GM06990 (cell line): ENCODE measurements at regions not wholly inside any gene's neighbourhood (a gene's known extent, or its start where the extent isn't known, plus 50 kb on each side); places are given as distances from the start of the nearest gene placed in this dataset.
"Not testable (repeated sequence)": the region's sequence is repeated elsewhere in the genome, so short reads cannot be mapped to it uniquely, and the experiment has no call there.

Experiments
- DNase-seq: peaks from one replicate; pipeline ENCODE4 v3.0.0-alpha.2; 2011; ENCODE audit not compliant: insufficient read length; ENCODE audit errors: extremely low read depth
- H3K27me3 ChIP-seq: replicated peaks from 2 replicates; pipeline ENCODE4 v1.6.0; 2011; ENCODE audit warnings: low read length; ENCODE audit not compliant: control insufficient read depth, insufficient read depth
- H3K36me3 ChIP-seq: 2 replicates; pipeline ENCODE4 v1.5.1; 2011; ENCODE audit warnings: low read length; ENCODE audit not compliant: control insufficient read depth, insufficient read depth
- H3K4me3 ChIP-seq: replicated peaks from 2 replicates; pipeline ENCODE4 v1.5.1; 2011; ENCODE audit warnings: low read depth, mild to moderate bottlenecking, control low read depth, low read length
- TF ChIP-seq, protein P1 (sequence below): IDR thresholded peaks from 2 replicates; pipeline ENCODE4 v1.5.1; 2011; ENCODE audit warnings: low read length, control low read depth, mild to moderate bottlenecking, inconsistent platforms; ENCODE audit not compliant: insufficient read depth, poor library complexity, severe bottlenecking

DNA sequence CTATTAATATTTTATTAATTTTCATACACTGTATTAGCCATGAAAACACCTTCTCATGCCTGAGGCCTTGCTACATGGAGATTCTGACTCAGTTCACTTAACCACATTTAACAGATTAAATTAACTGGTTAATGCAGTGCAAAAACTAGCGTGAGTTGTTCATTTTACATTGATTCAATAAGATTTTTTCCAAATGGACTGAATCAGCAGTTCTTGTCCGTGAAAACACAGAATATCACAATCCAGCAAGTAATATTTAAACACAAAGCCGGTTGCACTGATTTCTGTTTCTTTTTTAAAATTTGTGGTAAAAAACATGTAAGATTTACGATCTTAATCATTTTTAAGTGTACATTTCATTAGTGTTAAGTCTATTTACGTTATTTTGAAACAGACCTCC lies 118.2 kb upstream of the THUMPD2 start:
- DNase-seq = no peak
- Histone ChIP-seq H3K4me3 (no peak overlapping the region), H3K36me3 (no peaks in the 10 kb centered on the region), H3K27me3 (no peaks in the 10 kb centered on the region)
- TF ChIP-seq, protein P1, sequence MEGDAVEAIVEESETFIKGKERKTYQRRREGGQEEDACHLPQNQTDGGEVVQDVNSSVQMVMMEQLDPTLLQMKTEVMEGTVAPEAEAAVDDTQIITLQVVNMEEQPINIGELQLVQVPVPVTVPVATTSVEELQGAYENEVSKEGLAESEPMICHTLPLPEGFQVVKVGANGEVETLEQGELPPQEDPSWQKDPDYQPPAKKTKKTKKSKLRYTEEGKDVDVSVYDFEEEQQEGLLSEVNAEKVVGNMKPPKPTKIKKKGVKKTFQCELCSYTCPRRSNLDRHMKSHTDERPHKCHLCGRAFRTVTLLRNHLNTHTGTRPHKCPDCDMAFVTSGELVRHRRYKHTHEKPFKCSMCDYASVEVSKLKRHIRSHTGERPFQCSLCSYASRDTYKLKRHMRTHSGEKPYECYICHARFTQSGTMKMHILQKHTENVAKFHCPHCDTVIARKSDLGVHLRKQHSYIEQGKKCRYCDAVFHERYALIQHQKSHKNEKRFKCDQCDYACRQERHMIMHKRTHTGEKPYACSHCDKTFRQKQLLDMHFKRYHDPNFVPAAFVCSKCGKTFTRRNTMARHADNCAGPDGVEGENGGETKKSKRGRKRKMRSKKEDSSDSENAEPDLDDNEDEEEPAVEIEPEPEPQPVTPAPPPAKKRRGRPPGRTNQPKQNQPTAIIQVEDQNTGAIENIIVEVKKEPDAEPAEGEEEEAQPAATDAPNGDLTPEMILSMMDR = no peak

DNA sequence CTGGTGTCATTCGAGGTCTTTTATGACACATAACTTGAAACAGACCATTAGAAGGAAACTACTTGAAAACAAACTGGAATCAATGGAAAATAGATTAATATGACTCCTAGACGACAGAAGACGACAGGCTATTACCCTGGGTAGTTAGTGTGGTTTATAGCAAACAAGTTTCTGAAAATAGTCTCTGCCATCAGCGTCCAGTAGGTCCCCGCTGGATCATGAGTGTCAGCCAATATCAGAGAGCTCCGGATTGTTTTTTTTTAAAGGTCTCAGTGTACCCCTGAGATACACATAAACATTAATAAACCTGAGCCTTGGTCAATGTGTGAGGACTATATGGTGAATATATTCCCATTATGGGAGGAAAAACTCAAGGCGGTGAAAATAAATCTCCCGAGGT lies 115.0 kb upstream of the THUMPD2 start:
- Histone ChIP-seq H3K27me3 (no peaks in the 10 kb centered on the region), H3K4me3 (no peak overlapping the region), H3K36me3 (no peaks in the 10 kb centered on the region)
- TF ChIP-seq, protein P1 = no peak
- no peak for DNase-seq

DNA sequence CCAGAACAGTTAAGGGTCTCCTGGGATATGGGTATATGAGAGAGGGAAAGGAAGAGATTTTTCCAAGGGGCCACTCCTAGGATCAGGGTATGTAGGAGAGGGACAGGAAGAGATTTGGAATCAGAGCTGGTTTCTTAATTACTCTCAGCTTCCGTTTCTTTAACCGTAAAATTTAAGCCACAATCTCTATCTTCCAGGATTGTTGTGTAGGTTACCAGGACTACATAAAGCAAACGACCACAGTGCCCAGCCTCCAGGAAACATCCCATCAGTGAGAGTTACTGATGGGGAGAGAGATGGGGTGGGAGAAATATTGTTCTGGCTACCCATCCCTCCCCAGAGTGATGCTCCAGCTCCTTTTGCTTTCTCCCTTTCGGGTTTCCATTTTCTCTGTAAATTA lies 114.6 kb upstream of the THUMPD2 start:
- TF ChIP-seq, protein P1 = no peak
- H3K27me3 ChIP-seq = no peaks in the 10 kb centered on the region
- H3K4me3 ChIP-seq = no peak overlapping the region
- H3K36me3 ChIP-seq = no peaks in the 10 kb centered on the region
- DNase-seq = no peak

- Histone ChIP-seq H3K27me3 (no peaks in the 10 kb centered on the region), H3K4me3 (no peak overlapping the region), H3K36me3 (no peaks in the 10 kb centered on the region)
- TF ChIP-seq, protein P1 = no peak
- no peak for DNase-seq
Measured at GRCh38 chr2:39881948-39882347, 102.9 kb upstream of the THUMPD2 start.

- DNase-seq = no peak
- no peak overlapping the region for H3K4me3 ChIP-seq
- H3K36me3 ChIP-seq = no peaks in the 10 kb centered on the region
- TF ChIP-seq, protein P1 = no peak
- H3K27me3 ChIP-seq = no peaks in the 10 kb centered on the region
Measured at GRCh38 chr2:39881494-39881893, 102.4 kb upstream of the THUMPD2 start.

- H3K27me3 ChIP-seq, DNase-seq, H3K4me3 ChIP-seq, H3K36me3 ChIP-seq: not testable (repeated sequence)
Measured at GRCh38 chr2:39879001-39879400, 99.9 kb upstream of the THUMPD2 start.
